Brain microvascular endothelial cell (primary cell): ENCODE measurements at regions not wholly inside any gene's neighbourhood (a gene's known extent, or its start where the extent isn't known, plus 50 kb on each side); places are given as distances from the start of the nearest gene placed in this dataset.

Source experiments
- DNase-seq: peaks from one replicate; pipeline ENCODE4 v3.0.0-alpha.2; 2020
- H3K27ac ChIP-seq: fragments of 250-450 bp; sonication (Bioruptor Pico); 2 replicates; pipeline ENCODE4 v1.5.1; 2020; ENCODE audit warnings: mild to moderate bottlenecking, moderate library complexity
- H3K27me3 ChIP-seq: fragments of 250-450 bp; sonication (Bioruptor Pico); replicated peaks from 2 replicates; pipeline ENCODE4 v1.5.1; 2020; ENCODE audit warnings: mild to moderate bottlenecking
- H3K36me3 ChIP-seq: fragments of 250-450 bp; sonication (Bioruptor Pico); replicated peaks from 2 replicates; pipeline ENCODE4 v1.5.1; 2020; ENCODE audit warnings: mild to moderate bottlenecking
- H3K4me3 ChIP-seq: 2 replicates; pipeline ENCODE4 v1.5.1; 2011; ENCODE audit warnings: low read depth, mild to moderate bottlenecking, control low read depth, low read length, moderate library complexity
- in situ Hi-C: cut with HindIII; loops from 2 replicates; pipeline ENCODE4 v1.10.0; 2017; ENCODE audit warnings: low sequenced_read_pairs, low pct_ligation_motif_present
- TF ChIP-seq, protein P1 (sequence below): IDR thresholded peaks from 2 replicates; pipeline ENCODE4 v1.5.1; 2011; ENCODE audit warnings: low read depth, mild to moderate bottlenecking, moderate library complexity, low read length, control low read depth, inconsistent platforms; ENCODE audit errors: missing control alignments

DNA sequence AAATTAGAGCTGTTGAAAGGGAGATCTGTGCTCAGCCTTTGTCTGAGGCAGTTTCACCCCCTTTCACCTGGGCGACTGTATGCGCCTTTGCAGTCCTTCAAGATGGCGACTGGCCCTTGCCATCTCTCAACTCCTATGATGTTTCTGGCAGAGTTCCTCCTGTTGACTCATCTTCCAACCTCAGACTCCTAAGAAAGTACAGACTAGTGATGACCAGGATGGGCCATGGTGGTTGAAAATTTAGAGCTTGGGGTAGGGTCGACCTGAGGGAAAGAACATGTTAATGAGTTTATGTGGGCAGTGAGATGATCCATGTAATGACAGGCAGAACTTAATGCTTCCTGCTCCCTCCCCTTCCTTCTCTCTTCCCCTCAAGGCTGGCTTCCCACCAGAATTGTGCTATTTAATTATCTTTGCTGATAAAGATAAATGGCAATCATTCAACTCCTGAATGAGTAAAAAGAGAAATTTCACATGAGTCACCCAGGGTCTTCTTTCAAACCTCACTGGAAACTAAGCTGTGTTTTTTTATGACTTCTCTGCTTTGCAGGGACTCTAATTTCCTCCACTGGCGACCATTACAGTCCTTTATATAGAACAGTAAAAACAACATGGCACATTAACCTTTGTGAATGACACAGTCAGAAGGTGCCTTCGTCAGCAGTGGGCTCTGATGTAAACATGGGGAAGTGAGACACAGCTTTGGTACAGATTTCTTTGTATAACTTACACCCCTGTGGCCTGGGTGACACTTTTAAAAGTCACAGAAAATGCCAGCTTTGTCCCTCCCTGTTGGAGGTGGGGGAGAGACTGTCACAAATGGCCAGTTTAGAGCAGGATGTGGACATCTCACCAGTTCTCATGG lies 103.5 kb downstream of the SCP2D1 start:
- H3K36me3 ChIP-seq = no peaks in the 10 kb centered on the region
- peak; percentile 28 for DNase-seq
- in situ Hi-C loops = no loop called here
- no peak overlapping the region for H3K4me3 ChIP-seq
- TF ChIP-seq, protein P1, sequence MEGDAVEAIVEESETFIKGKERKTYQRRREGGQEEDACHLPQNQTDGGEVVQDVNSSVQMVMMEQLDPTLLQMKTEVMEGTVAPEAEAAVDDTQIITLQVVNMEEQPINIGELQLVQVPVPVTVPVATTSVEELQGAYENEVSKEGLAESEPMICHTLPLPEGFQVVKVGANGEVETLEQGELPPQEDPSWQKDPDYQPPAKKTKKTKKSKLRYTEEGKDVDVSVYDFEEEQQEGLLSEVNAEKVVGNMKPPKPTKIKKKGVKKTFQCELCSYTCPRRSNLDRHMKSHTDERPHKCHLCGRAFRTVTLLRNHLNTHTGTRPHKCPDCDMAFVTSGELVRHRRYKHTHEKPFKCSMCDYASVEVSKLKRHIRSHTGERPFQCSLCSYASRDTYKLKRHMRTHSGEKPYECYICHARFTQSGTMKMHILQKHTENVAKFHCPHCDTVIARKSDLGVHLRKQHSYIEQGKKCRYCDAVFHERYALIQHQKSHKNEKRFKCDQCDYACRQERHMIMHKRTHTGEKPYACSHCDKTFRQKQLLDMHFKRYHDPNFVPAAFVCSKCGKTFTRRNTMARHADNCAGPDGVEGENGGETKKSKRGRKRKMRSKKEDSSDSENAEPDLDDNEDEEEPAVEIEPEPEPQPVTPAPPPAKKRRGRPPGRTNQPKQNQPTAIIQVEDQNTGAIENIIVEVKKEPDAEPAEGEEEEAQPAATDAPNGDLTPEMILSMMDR = no peak
- H3K27ac ChIP-seq = peak overlapping the region; percentile 28
- H3K27me3 ChIP-seq = no peaks in the 10 kb centered on the region

DNA sequence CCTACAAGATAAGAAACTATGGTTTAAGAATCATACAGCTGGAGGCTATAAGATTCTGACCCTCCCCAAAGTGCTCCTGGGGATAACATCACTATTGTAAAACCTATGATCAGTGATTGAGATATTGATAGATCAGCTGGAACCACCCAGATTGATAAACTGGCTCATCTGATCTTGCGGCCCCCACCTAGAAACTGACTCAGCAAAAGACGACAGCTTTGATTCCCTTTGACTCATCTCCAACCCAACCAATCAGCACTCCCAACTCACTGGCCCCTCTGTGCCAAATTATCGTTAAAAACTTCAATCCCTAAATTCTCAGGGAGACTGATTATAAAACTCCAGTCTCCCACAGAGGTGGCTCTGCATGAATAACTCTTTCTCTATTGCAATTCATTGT lies 106.4 kb downstream of the SCP2D1 start:
- H3K4me3 ChIP-seq = no peak overlapping the region
- in situ Hi-C loops = no loop called here
- TF ChIP-seq, protein P1 = no peak
- H3K27ac ChIP-seq = no peak overlapping the region
- H3K27me3 ChIP-seq = no peaks in the 10 kb centered on the region
- no peaks in the 10 kb centered on the region for H3K36me3 ChIP-seq
- no peak for DNase-seq

GRCh38 chr20:18921291-18921690 lies 107.7 kb downstream of the SCP2D1 start:
- Histone ChIP-seq H3K27ac (no peak overlapping the region), H3K27me3 (no peaks in the 10 kb centered on the region), H3K4me3 (no peak overlapping the region), H3K36me3 (no peaks in the 10 kb centered on the region)
- DNase-seq = no peak
- in situ Hi-C loops = no loop called here
- TF ChIP-seq, protein P1 = no peak

DNA sequence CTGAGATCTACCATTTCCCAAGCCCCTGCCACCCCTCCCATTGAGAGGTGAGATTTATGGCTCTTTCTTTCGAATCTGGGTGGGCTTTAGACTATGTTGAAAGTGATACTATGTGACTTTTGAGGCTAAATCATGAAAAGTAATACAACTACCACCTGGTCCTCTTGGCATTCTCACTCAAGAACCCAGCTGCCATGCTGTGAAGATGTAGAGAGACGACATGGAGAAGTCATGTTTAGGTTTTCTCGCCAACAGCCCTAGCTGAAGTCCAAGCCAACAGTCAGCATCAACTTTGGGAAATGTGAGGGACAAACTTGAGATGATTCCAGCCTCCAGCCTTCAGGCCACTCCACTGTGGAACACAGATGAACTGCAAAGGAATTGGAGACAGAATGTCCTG lies 108.7 kb downstream of the SCP2D1 start:
- TF ChIP-seq, protein P1 = no peak
- Histone ChIP-seq H3K4me3 (no peak overlapping the region), H3K36me3 (no peaks in the 10 kb centered on the region), H3K27ac (no peak overlapping the region), H3K27me3 (no peaks in the 10 kb centered on the region)
- in situ Hi-C loops = no loop called here
- no peak for DNase-seq

GRCh38 chr20:18922898-18923297 lies 109.3 kb downstream of the SCP2D1 start:
- TF ChIP-seq, protein P1 = no peak
- Histone ChIP-seq H3K36me3 (no peaks in the 10 kb centered on the region), H3K4me3 (no peak overlapping the region), H3K27ac (no peak overlapping the region), H3K27me3 (no peaks in the 10 kb centered on the region)
- in situ Hi-C loops = no loop called here
- DNase-seq = no peak

DNA sequence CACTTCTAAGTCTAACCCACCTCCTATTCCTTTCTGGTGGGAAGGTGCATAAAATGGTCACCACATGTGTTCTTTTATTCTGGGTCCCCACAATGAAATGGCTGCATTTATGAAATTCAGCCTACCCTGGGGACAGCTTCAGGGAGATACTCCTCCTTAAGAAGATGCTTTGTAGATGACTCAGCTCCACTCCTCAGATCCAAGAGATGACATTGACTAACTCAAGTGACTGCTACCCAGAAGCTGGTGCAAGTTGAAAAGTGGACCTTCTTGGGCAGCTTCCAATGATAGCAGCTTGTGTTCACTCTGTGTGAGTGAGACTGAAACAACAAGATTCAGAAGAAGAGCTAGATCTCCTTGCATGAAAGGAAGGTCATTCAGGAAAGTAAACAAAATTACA lies 113.4 kb downstream of the SCP2D1 start:
- no peak overlapping the region for H3K27ac ChIP-seq
- DNase-seq = no peak
- no peak overlapping the region for H3K4me3 ChIP-seq
- in situ Hi-C loops = no loop called here
- no peaks in the 10 kb centered on the region for H3K27me3 ChIP-seq
- H3K36me3 ChIP-seq = no peaks in the 10 kb centered on the region
- TF ChIP-seq, protein P1 = no peak
